ENCODE measurements at regions not wholly inside any gene's neighbourhood (a gene's known extent, or its start where the extent isn't known, plus 50 kb on each side); places are given as distances from the start of the nearest gene placed in this dataset.

DNA sequence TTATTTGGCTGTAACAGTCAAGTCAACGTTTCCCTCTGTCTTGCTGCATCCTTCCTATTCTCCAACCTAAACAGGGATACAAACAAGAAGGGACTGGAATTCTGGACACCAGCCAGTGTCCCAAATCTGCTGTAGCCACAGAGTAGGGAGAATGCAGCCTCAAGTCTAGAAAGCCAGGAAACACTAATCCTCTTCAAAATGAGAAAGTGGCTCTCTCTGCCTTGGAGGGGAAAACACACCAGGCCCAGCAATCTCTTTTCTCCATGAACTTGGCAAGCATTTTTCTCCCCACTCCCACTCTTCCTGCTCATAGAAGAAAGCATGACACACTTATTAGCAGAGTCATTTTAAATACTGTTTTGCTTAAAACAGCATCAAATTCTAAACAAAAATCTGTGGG, 781.7 kb downstream of the SQOR start:
- DNase-seq (ENCODE audit: low read depth) = no peak

DNA sequence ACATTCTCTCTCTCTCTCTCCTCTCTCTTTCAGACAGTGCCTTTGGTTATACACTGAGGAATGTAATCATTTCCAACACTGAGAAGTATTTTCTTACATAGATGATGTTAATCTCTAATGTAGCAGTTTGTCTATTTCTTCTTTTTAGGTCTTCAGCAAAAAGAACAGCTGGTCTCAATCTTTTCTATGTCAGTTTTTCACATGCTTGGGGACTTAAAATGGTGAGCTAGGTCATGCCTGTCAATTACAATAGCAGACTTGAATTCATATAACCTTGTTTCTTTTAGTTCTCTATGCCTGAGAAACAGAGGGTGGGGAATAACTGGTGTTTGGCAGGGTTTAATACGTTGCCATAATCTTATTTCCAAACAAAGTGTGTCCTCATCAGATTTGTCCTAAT, 786.2 kb downstream of the SQOR start:
- no peak for DNase-seq (ENCODE audit: low read depth)

DNA sequence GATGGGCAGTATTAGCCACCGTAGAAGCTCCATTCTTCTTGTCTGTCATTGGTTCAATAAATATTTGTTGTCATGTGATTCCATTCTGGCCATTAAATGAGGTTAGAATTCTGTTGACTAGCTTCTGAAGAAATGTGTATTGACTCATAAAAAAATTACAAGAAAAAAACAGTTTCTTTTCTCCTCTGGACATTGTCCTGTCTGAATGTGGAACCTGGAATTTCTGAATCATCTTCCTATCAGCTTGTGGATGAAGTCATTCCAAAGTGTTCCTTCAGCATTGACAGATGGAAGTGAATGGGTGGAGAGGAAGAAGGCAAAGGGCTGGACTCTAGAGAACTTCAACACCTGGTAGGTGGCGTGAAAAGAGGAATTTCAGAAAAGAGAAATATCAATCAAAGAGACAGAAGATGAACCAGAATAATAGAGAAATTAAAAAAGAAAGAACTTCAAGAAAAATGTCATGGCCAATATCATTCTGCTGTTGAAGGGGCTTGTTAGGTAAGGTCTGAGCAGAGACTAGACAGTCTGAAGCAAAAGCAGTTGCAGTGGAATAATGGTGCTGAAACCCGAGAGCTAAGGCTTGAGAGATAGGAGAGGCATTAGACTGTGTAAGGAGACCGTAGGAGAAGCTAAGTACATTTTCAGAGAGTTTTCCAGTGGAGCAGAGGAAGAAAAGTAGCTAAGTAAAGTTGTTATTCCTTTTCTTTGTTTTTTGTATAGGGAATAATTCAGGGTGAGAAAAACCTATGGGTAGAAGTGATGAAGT, 806.6 kb downstream of the SQOR start:
- DNase-seq (ENCODE audit: low read depth) = peak; percentile 16

DNA sequence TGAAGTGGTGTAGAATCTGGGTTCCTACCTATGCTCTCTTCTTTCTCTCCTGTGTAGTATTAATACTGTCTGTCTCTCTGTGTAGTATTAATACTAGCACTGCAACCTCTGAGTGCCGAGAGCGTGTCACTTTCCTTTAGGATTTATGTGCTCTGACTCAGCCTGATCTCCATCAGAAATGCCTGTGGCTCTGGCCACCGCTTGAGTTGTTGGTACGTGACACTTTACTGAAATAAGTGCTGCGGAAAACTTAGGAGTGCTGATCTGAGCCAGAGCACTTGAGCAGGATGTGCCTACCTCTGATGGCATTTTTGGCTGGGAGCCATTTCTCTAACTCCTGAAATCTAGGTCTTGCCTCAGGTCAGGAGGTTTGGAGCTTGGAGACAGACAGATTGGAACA, 807.4 kb downstream of the SQOR start:
- peak; percentile 33 for DNase-seq (ENCODE audit: low read depth)

DNA sequence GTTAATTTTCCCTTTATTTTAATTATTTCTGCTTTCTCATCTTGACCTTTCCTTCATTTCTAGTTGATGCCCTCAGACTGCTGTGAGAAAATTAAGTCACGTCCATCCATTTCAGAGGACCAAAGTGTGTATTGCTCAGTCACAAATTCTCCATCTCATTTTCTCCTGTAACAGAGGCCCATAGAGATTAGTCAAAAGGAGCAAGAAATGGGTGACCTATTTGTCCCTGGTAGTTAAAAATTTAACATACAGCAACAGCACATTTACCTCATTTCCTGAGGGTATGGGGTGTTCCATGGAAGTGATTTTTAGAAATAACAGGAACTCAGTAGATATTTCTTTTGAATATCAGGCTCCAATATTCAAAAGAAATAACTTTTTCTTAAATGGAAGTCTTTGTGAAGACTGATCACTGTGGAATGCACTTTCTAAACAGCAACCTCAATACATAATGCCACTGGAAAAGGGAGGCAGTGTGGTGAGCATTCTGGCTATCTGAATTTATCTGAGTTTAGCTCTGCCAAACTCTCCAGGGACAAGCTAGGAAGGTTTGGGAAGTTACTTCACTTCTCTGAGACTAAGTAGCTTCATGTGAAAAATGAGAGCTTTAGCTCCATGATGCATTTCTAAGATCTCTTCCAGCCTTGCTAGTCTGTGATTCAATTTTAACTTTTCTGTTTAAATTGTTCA, 808.2 kb downstream of the SQOR start:
- DNase-seq (ENCODE audit: low read depth) = no peak

DNA sequence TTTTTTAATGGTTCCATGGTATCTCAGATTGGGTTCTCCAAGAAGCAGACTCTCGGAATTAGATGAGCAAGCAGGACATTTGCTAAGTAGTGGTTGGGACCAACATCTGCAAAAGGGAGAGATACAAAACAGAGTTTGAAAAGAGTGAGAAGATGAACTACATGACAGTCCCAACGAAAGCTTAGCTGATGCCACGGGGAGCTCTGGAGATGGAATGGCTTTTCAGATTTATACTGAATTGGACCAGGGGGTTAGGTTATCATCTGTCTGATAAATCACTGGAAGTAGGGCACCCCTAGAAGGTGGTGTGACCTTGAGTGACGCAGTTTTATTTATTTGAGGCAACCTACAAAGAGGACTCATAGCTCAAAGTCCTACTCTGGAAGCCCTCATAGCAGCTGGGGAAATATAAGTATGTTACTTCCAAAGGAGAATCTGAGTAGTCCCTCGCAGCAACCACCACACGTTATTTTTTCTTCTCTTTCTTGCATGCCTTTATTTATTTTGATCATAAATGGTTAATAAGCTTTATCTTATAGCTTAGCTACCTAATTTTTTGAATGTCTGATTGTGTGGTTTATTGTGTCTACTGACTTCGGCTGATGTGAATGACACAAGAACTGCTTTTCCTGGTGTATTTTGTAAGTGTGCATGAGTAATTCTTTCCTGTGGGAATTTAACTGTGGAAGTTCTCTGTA, 815.4 kb downstream of the SQOR start:
- DNase-seq (ENCODE audit: low read depth) = no peak

DNA sequence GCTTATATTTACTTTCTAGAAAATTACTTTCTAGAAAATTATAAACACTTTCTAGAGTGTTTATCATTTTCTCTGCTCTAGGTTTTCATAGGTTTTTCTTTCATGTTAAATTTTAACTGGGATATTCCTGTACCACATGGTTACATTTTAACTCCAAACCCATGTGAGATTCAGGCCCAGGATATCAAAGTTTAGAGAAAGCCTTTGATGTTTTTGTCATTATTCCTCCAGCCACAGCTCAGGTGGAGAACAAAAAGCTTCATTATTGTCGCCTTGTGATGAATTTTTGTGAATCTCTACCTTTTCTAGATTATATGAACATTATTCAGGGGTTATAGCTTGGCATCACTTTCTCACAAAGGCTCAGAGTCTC, 816.0 kb downstream of the SQOR start:
- no peak for DNase-seq (ENCODE audit: low read depth)

DNA sequence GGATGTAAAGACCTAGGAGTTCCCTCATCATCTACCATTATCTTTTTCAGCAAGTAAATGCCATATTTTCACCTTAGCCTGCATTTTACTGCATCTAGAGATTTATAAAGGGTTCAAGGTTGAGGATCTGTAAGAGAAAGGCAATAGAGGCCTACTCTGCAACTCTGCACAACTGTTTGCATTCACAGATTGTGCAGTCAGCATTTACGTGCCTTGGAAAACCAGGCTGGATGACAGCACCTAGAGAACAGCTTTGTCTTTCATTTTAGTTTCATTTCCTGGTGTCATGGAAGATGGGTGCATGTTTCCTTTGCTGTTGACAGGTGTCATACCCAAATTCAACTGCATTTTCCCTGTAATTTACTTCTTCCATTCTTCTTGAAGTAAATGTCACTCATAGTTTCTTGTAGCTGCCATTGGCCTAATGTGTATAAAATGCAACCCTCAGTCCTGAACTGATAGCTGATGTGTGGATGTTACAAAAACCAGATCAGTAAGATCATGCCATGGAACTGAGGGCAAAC, 817.5 kb downstream of the SQOR start:
- DNase-seq (ENCODE audit: low read depth) = no peak

DNA sequence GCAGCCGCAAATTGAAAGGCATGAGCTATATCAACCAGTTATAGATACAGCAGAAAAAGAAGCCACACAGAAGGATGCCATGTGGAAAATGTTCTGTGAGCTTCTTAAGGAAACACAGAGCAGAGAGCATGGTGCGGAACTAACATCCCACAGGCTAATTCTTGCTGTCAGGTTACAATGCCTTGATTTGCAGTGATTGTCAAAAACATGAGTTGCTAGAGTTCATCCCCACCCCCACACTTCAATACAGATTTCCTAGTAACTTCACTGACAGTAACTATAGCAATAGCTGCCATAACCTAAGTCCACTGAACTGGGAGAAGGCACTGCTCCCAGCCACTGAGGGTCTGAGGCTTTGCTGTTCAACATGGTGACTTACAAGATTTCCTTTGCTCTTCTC, 821.6 kb downstream of the SQOR start:
- no peak for DNase-seq (ENCODE audit: low read depth)

DNA sequence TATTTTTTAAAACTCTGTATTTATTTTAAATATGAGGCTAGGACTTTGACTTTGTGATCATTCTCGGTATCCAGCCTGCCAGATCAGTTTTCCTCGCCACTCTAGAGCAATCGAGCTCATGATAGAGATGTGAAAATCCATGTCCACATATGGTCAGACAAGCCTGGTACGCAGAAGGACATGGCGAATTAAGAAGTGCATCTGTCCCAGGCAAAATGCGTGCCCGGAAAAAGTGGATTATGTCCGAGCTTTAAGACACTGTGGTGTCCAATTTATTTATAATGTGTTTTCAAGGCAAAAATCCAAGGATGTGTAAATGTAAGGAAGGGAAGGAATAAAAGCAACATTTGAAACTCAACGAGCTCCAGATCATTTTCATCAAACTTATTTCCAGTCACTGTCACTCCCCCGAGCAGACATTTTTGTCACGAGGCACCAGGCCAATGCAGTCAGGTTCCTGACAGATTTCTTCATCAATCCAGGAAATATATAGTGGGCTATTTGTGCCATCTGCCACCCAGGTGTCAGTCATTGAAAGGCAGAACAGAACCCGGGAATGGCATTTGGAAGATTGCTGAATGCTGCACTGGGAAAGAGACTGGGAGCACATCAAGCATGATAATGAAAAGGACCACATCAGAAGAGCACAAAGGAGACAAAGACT, 825.7 kb downstream of the SQOR start:
- DNase-seq (ENCODE audit: low read depth) = no peak

DNA sequence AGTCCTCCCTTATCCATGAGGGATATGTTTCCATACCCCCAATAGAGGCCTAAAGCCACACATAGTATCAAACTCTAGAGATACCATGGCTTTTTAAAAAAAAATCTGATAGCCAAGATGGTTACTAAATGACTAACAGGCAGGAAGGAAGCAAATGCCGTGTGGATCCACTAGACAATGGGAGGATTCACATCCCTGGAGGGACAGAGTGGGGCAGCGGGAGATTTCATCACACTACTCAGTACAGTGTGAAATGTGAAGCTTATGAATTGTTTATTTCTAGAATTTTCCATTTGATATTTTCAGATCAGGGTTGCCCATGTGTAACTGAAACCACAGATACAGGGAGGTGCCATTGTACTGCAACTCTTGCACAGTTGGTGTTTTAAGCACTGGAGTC, 826.6 kb downstream of the SQOR start:
- DNase-seq (ENCODE audit: low read depth) = no peak

DNA sequence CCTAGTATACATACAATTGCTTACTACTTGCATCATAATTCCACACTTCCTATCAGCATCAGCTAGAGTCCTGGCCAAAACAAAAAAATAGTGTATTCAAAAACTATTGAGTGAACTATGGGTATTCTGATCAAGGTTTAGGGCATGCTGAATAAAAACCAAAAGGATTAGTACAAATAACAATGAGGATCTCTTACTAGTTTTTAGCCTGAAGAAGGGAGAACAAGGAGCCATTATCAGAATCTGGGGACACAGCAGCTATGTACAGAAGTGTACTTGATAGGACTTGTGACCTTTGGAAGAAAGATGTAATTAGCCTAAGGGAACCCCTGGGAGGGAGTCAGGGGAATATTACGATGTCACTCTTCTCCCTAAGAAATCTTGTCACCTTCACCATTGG, 832.2 kb downstream of the SQOR start:
- DNase-seq (ENCODE audit: low read depth) = no peak

DNA sequence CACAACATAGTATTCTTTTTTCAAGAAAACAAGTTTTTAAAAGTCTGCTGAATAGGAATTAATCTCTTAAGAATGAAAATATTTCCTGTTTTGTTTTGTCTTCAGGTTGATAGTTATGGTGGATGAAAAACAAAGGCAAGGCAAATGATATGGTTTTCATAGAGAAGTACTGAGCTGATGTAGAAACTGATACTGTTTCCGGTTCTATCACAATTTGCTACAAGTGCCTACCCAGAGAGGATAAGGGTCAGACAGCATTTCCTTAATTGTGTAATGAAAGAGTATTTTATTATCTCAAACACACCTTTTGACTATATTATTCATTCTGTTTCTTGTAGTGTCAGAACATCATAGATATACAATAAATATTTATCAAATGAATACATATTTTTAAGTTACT, 836.3 kb downstream of the SQOR start:
- DNase-seq (ENCODE audit: low read depth) = no peak

DNA sequence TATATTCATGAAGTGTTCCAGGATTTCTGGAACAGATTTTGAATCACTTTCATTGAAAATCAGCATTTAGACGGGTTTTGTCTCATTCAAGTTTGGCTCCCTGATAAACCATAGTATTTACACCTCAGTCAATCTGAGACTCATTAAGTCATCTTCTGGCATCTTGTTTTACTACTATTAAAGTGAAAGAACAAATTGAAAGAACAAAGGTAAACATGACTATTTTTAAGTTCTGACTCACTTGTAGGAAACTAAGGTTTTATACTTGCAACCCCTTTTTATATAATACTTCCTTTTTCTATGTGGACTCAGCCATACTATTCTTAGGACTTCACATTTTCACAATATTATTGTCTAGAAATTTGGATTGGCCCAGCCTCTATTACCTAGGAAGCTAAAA, 854.4 kb downstream of the SQOR start:
- no peak for DNase-seq (ENCODE audit: low read depth)

DNA sequence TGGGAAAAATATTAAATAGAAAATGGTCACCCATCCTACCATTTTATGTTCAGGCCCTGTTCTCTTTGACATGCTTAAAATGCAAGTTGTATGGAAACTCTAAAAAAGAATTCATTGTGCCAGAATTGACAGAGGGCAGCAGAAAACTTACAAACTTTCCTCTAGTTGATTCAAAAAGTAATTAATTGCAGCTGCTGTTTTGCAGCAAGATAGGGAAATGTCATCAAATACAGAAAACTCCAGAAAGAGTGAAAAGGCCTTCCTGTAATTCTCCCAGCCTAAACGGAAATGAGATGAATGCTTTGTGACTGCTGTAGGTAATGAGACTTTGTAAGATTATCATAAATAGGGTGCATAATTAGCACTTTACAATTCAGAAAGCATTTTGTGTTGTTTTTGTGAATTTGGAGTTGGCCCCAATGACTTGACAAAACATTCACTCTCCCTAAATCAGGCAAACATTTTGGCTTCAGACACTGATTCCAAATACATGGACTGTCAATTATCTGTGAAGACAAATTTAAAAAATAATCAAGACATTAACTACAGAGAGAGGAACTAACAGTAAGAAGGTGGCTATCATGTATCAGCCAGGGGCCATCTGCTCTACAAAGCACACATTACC, 861.8 kb downstream of the SQOR start:
- no peak for DNase-seq (ENCODE audit: low read depth)

DNA sequence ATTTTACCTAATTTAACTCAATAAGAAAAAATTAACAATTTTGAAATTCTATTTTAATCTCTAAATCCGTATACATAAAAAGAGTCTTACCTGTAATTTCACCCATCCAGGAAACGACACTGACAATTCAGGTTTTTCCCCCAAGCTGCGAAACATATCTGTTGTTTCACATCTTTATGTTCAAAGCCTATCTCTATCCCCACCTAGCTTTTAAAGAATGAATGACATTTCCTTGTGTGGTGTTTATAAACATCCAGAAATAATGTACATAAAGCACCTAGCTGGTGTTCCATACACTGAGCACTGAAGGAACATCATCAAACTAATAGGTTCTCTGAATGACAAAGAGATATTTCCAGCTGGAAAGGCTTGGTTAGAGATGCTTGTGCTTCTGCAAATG, 867.8 kb downstream of the SQOR start:
- no peak for DNase-seq (ENCODE audit: low read depth)

DNA sequence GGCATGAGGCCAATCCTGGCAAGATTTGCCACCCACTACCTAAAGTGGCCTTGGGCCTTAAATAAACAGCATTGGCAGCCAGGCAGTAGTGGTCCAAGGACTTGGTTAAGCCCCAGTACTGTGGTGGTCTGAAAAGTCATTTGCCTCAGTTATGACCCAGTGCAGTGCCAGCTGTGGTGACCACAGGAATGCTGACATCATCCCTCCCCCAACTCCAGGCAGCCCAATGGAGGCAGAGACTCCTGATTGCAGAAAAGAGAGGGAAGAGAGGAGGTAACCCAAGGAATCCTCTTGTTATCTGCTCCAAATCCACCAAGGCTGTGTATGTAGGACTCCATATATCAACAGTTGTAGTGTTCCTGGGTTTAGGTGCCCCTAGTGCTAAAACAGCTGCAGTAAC, 883.6 kb downstream of the SQOR start:
- DNase-seq (ENCODE audit: low read depth) = no peak

DNA sequence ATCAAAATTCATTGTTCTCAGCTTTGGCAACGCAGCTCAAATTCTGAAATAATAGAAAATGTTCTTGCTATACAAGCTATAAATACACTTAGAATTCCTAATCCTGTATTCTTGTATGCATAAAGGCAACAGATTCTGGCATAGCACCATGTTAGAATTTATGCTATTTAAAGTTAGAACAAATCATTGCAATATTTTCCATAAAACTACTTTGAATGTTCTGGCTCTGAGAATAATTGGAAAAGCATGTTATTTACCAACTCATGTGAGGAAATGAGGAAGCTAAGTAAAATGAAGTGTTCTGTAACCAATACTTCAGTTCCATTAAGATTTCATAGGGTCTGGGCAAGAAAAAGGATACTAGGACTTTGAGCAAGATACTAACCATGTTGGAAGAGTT, 888.9 kb downstream of the SQOR start:
- DNase-seq (ENCODE audit: low read depth) = no peak

DNA sequence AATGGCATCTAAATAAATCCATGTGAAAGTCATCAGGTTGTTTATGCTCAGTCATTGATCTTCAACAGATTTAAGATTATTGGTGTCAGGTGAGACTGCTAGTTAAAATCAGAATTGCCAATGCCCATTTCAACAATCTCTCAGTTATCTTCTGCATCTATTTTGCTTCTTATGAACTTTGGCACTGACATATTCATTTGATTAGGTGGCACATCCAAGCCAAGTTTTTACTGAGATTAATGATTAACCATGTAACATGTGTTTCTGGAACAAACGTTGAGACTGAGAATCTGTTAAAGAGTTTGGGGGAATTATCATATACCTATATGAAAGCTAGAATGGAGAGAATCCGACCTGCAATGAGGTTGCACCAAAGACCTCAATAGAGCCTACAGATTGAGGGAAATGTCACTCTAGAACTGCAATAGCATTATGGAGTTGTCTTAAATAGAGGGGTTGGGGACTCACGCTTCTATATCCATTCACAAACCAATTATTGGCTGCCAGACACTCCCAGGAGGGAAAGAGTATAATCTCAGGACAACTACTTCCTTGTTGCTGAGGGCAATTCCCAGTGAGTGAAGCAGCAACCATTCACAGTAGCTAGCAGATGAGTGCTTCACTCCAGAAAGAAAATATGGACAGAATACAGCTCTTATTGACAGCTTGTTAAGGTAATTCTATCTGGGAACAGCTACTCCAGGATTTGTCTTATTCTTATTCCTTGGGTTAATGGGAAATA, 891.3 kb downstream of the SQOR start:
- DNase-seq (ENCODE audit: low read depth) = no peak

DNA sequence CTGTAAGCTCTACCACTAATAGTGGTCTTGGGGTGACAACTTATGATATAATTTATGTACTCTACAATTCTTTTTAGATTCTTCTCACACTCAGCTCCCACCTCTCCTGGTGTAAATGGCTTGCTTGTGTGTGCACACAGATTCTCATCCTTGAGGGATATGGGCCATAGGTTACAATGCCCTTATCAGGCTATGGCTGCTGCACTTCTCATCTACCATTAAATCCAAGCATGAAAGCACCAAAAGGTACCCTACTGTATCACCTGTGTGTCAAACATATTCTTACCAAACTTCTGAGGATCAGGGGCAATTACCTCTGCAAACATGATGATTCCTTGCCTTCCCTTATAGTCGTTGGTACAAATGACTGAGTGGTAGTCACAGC, 891.9 kb downstream of the SQOR start:
- DNase-seq (ENCODE audit: low read depth) = no peak

DNA sequence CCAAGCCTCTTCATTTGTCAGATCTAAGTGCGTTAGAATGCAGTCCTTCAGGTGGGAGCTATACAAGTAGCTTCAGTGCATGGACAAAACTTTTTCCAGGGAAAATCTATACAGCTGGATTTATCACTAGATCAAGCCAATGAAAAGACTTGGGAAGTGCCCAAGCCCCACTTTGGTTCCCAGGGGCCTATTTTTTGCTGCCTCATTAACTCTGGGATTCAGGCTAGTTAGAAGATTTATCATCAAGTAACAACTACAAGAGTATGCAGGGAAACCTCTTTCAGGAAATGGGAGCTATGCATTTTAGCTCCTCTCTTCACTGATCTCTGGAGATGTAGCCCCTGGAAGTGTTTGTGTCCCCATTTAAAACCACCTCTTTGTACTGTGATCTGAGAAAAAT, 908.8 kb downstream of the SQOR start:
- DNase-seq (ENCODE audit: low read depth) = no peak

All from Daoy (cell line).